ENCODE measurements at regions not wholly inside any gene's neighbourhood (a gene's known extent, or its start where the extent isn't known, plus 50 kb on each side); places are given as distances from the start of the nearest gene placed in this dataset.

DNA sequence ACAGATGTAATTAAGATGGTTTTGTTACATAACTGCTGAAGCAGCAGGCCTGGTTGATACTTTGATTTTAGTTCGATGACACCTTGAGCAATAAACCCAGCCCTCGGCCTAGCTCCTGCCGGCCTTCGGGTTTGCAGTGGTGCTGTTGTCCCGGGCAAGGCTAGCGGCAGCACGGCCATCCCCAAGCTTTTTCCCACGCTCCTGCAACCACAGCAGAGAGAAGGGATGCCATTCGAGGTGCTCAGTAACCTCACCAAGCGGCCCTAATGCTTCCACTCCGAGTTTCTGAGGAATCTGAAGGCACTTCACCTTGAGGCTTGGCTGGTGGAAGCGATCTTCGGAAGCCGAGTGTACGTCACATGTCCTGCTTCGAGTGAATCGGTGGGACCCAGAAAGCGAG lies 182.1 kb downstream of the NAF1 start:
- TF ChIP-seq, protein P1, sequence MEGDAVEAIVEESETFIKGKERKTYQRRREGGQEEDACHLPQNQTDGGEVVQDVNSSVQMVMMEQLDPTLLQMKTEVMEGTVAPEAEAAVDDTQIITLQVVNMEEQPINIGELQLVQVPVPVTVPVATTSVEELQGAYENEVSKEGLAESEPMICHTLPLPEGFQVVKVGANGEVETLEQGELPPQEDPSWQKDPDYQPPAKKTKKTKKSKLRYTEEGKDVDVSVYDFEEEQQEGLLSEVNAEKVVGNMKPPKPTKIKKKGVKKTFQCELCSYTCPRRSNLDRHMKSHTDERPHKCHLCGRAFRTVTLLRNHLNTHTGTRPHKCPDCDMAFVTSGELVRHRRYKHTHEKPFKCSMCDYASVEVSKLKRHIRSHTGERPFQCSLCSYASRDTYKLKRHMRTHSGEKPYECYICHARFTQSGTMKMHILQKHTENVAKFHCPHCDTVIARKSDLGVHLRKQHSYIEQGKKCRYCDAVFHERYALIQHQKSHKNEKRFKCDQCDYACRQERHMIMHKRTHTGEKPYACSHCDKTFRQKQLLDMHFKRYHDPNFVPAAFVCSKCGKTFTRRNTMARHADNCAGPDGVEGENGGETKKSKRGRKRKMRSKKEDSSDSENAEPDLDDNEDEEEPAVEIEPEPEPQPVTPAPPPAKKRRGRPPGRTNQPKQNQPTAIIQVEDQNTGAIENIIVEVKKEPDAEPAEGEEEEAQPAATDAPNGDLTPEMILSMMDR (conservative IDR thresholded peaks at IDR 0.05; ENCODE audit: low read length) = no peak
- TF ChIP-seq EZH2phosphoT487 (IDR thresholded peaks at IDR 0.05; ENCODE audit: borderline replicate concordance) = no peak

All from Loucy (cell line).